HEK293T (cell line): ENCODE measurements at regions not wholly inside any gene's neighbourhood (a gene's known extent, or its start where the extent isn't known, plus 50 kb on each side); places are given as distances from the start of the nearest gene placed in this dataset.

Experiments used
- CTCF ChIA-PET: fragments of 350-600 bp; formaldehyde crosslinking; extraction: SDS; loops from one replicate; lab custom pipeline; 2021; ENCODE audit warnings: antibody characterized with exemption, inconsistent platforms; lab: Yijun Ruan, JAX
- POLR2A ChIA-PET: fragments of 350-600 bp; formaldehyde crosslinking; extraction: SDS; loops from one replicate; lab custom pipeline; 2020; ENCODE audit warnings: antibody characterized with exemption, inconsistent platforms; lab: Yijun Ruan, JAX
- DNase-seq: peaks from one replicate; pipeline ENCODE4 v3.0.0; 2012; ENCODE audit warnings: mixed read lengths; ENCODE audit errors: extremely low spot score
- ARNT ChIP-seq: fragments of 450-650 bp; IDR thresholded peaks from 2 replicates; pipeline ENCODE4 v1.6.1; 2017; ENCODE audit warnings: mild to moderate bottlenecking
- BHLHE40 ChIP-seq: fragments of 450-650 bp; IDR thresholded peaks from 2 replicates; pipeline ENCODE4 v1.6.1; 2016; ENCODE audit warnings: mild to moderate bottlenecking, moderate library complexity, borderline replicate concordance
- CTBP1 ChIP-seq: fragments of 450-650 bp; IDR thresholded peaks from 2 replicates; pipeline ENCODE4 v1.6.1; 2016; ENCODE audit warnings: borderline replicate concordance
- ELF4 ChIP-seq: fragments of 450-650 bp; IDR thresholded peaks from 2 replicates; pipeline ENCODE4 v1.6.1; 2017; ENCODE audit warnings: antibody characterized with exemption
- FOXA1 ChIP-seq: fragments of 450-650 bp; IDR thresholded peaks from 2 replicates; pipeline ENCODE4 v1.6.1; 2016; ENCODE audit warnings: mild to moderate bottlenecking
- FOXK2 ChIP-seq: fragments of 450-650 bp; IDR thresholded peaks from 2 replicates; pipeline ENCODE4 v1.6.1; 2016; ENCODE audit warnings: mild to moderate bottlenecking
- FOXM1 ChIP-seq: fragments of 450-650 bp; IDR thresholded peaks from 2 replicates; pipeline ENCODE4 v1.6.1; 2017; ENCODE audit warnings: mild to moderate bottlenecking, borderline replicate concordance
- HDGF ChIP-seq: fragments of 450-650 bp; IDR thresholded peaks from 2 replicates; pipeline ENCODE4 v1.6.1; 2017; ENCODE audit warnings: antibody characterized with exemption, borderline replicate concordance
- L3MBTL2 ChIP-seq: fragments of 450-650 bp; conservative IDR thresholded peaks from 2 replicates; pipeline ENCODE4 v1.6.1; 2016; ENCODE audit warnings: mild to moderate bottlenecking
- LEF1 ChIP-seq: fragments of 450-650 bp; IDR thresholded peaks from 2 replicates; pipeline ENCODE4 v1.6.1; 2017; ENCODE audit warnings: mild to moderate bottlenecking, borderline replicate concordance
- NFRKB ChIP-seq: fragments of 450-650 bp; IDR thresholded peaks from 2 replicates; pipeline ENCODE4 v1.6.1; 2016; ENCODE audit warnings: mild to moderate bottlenecking, moderate library complexity
- SP1 ChIP-seq: fragments of 450-650 bp; IDR thresholded peaks from 2 replicates; pipeline ENCODE4 v1.6.1; 2017
- SUZ12 ChIP-seq: fragments of 450-650 bp; IDR thresholded peaks from 2 replicates; pipeline ENCODE4 v1.6.1; 2016; ENCODE audit warnings: mild to moderate bottlenecking
- TARDBP ChIP-seq: fragments of 450-650 bp; IDR thresholded peaks from 2 replicates; pipeline ENCODE4 v1.6.1; 2016
- ZNF384 ChIP-seq: fragments of 450-650 bp; IDR thresholded peaks from 2 replicates; pipeline ENCODE4 v1.6.1; 2016
- TF ChIP-seq, protein P1 (sequence below): fragments of 450-650 bp; IDR thresholded peaks from 2 replicates; pipeline ENCODE4 v1.6.1; 2016

DNA sequence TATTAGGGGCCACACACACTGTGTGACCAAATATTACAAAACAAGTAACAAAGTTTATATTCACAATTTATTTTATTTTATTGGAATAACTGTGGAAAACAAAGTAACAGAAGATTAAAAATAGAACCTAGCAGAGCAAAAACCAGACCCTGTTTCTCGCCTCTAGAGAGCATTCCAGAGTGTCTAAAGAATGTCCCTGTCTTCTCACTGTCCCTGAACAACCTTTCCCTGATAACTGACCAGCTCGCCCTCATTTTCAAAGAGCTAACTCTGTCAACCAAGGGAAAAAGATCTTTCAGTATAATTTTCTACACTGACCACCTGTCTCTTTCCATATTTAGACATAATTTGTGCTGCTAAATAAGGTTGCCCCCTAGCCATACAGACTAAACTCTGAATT, 646.9 kb downstream of the USP25 start:
- CTCF ChIA-PET, result no interaction called here
- TF ChIP-seq SP1, result no peak
- TF ChIP-seq BHLHE40, result no peak
- TF ChIP-seq, protein P1, sequence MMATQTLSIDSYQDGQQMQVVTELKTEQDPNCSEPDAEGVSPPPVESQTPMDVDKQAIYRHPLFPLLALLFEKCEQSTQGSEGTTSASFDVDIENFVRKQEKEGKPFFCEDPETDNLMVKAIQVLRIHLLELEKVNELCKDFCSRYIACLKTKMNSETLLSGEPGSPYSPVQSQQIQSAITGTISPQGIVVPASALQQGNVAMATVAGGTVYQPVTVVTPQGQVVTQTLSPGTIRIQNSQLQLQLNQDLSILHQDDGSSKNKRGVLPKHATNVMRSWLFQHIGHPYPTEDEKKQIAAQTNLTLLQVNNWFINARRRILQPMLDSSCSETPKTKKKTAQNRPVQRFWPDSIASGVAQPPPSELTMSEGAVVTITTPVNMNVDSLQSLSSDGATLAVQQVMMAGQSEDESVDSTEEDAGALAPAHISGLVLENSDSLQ, result no peak
- no peak for TF ChIP-seq HDGF
- TF ChIP-seq SUZ12, result no peak
- TF ChIP-seq L3MBTL2, result no peak
- POLR2A ChIA-PET, result no interaction called here
- DNase-seq, result no peak

DNA sequence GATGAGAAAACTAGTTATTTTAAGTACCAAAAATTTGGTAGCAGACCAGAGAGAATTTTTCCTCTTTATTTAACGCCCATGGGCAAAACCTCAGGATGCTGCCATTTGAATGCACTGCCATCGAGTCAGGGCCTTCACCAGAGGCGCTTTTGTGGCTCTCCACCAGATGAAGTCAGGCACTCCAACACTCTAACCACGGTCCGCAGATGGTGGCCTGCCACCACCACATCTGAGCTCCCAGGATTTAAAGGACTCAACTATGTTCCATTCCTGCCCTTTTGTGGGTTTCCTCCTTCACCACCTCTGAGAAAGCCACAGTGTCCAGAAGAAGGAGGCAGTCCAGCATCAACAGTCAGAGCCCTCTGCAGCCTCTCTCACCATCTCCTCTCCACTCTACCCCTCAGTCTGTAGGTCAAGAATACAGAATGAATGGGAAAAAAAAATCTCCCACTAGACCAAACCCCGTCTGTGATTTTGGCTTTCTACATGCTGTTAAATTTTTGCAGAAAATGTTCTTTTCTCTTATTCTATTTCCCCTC, 647.4 kb downstream of the USP25 start:
- ChIA-PET POLR2A (no interaction called here), CTCF (no interaction called here)
- no peak for DNase-seq
- no peak for TF ChIP-seq FOXK2
- TF ChIP-seq HDGF, result no peak
- TF ChIP-seq ELF4, result no peak
- TF ChIP-seq FOXA1, result no peak
- TF ChIP-seq SP1, result no peak
- TF ChIP-seq SUZ12, result no peak
- TF ChIP-seq, protein P1, result no peak
- no peak for TF ChIP-seq LEF1
- no peak for TF ChIP-seq L3MBTL2
- TF ChIP-seq NFRKB, result no peak
- no peak for TF ChIP-seq BHLHE40
- TF ChIP-seq FOXM1, result no peak
- no peak for TF ChIP-seq CTBP1
- TF ChIP-seq TARDBP, result no peak
- TF ChIP-seq ARNT, result no peak

DNA sequence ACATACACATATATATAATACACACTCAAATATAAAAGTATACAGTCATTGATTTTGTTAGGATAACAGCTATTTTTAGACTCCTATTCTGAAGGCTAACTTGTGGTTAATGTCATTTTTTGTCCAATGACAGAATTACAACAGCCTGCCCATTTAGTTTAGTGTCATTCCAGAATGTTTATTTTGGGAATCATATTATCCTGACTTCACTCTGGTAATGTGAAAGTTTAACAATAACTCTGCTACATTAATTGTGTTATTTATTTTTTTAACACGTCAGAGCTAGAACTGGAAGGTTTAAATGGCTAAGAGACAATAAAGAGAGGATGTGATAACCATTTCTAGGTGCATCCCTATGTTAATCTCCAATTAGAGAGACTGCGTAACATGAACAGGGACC, 648.1 kb downstream of the USP25 start:
- ChIA-PET CTCF (no interaction called here), POLR2A (no interaction called here)
- TF ChIP-seq TARDBP, result no peak
- TF ChIP-seq SUZ12, result no peak
- no peak for TF ChIP-seq LEF1
- no peak for TF ChIP-seq FOXM1
- TF ChIP-seq CTBP1, result no peak
- TF ChIP-seq BHLHE40, result no peak
- no peak for TF ChIP-seq ZNF384
- DNase-seq, result no peak

DNA sequence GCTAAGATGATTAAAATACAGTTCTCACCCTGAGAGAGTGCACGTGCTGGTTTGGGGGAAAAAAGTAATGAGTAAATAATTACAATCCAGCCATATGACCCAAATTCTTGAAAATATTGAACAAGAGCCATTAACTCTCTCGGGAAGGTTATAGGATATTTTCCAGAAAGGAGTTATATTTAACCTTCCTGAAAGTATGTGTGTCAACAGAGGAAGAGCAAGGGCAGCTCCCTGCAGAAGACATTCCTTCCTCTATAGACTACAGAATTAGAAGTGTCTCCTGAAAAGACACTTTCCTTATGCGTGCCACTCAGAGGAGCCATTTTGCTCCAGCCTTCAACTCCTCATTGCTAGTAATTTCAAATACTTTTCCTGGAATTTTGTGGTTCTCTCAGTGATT, 648.7 kb downstream of the USP25 start:
- ChIA-PET POLR2A (no interaction called here), CTCF (no interaction called here)
- DNase-seq, result no peak
- TF ChIP-seq BHLHE40 (no peak), FOXM1 (no peak), ZNF384 (no peak), NFRKB (no peak)

DNA sequence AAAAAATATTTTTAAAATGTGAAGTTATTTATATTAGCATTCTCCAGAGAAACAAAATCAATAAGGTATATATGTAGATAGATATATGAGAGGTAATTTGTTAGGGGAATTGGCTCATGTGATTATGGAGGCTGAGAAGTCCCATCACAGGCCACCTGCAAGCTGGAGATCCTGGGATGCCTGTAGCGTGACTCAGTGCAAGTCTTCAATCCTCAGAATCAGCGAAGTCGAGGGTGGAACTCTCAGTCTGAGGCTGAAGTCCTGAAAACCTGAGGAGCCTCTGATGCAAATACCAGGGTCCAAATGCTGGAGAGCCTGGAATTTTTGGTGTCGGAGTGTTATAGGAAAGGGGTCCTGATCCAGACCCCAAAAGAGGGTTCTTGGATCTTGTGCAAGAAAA, 658.5 kb downstream of the USP25 start:
- CTCF ChIA-PET, result no interaction called here
- no peak for DNase-seq
- TF ChIP-seq, protein P1, result no peak
- POLR2A ChIA-PET, result no interaction called here

DNA sequence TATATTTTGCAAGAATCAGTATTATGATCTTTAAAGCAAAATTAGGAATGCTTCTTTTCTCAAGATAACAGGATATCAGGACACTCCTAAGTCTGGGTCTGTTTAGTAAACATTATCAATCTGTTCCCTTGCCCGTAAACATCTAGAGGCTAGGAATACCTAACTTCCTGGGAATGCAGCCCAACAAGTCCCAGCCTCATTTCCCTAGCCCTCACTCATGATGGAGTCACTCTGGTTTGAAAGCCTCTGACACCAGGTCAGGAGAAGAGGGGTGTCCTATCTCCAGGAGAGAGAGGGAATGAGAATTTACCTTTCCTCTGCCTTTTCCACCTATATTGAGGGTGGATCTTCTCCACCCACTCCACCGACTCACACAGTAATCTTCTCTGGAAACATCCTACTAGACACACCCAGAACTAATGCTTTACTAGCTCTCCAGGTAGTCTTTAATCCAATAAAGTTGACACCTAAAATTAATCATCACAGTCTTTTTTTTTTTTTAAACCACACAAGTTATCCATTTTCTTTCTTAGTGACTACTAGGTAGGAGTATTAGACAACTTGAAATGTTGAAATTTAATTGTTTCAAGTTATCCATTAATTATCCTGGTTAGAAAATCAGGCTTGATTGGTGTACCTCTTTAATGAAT, 659.3 kb downstream of the USP25 start:
- TF ChIP-seq FOXK2 (no peak), ARNT (no peak), HDGF (no peak), ELF4 (no peak), TARDBP (no peak), SUZ12 (no peak), SP1 (no peak), ZNF384 (no peak), CTBP1 (no peak), LEF1 (no peak), FOXA1 (no peak), L3MBTL2 (no peak), FOXM1 (no peak)
- TF ChIP-seq, protein P1, result no peak
- CTCF ChIA-PET, result no interaction called here
- POLR2A ChIA-PET, result no interaction called here
- no peak for DNase-seq
